Globus pallidus (tissue), 1 donor: ENCODE measurements at regions not wholly inside any gene's neighbourhood (a gene's known extent, or its start where the extent isn't known, plus 50 kb on each side); places are given as distances from the start of the nearest gene placed in this dataset.
"Not testable (repeated sequence)": the region's sequence is repeated elsewhere in the genome, so short reads cannot be mapped to it uniquely, and the experiment has no call there.

Source experiments
- DNase-seq: peaks from one replicate; pipeline ENCODE4 v3.0.0-alpha.2; 2015; ENCODE audit warnings: low spot score

GRCh38 chr10:59975918-59976317 lies 69.6 kb upstream of the CCDC6 start:
- not testable (repeated sequence) for DNase-seq

GRCh38 chr10:59971915-59972314 lies 65.6 kb upstream of the CCDC6 start:
- DNase-seq = no peak

- no peak for DNase-seq
Measured at GRCh38 chr10:59970396-59971368, 64.3 kb upstream of the CCDC6 start.

DNA sequence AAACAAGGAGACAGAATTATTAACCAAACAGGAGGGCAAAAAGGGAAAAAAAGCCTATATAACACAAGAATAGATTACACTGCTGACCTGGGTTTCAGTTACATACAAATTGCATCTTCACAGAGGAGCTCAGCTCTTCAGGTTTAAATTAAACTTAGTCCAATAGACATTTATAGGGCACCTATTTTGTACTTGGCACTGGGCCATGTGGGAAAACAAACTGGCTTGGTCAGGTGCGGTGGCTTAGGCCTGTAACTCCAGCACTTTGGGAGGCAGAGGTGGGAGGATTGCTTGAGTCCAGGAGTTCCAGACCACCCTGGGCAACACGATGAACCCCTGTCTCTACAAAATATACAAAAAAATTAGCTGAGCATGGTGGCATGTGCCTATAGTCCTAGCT lies 62.3 kb upstream of the CCDC6 start:
- DNase-seq = no peak

DNA sequence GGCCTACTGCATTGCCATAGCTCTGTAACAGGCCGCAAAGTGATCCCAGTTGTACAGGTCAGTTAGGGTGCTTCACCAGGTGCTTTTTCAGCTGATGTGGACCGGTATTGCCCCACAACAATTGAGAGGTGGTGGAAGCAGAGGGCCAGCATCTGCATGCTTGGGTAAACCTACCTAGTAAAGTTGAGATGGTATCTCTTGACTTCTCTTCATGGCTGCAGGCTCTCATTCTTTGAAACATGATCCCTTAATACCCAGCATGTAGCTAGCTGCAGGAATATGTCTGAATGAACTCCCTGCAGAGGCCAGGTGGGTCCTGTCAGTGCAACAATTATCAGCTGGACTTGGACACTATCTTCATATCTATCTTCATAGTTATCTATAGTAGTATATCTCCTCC lies 60.7 kb upstream of the CCDC6 start:
- no peak for DNase-seq

DNA sequence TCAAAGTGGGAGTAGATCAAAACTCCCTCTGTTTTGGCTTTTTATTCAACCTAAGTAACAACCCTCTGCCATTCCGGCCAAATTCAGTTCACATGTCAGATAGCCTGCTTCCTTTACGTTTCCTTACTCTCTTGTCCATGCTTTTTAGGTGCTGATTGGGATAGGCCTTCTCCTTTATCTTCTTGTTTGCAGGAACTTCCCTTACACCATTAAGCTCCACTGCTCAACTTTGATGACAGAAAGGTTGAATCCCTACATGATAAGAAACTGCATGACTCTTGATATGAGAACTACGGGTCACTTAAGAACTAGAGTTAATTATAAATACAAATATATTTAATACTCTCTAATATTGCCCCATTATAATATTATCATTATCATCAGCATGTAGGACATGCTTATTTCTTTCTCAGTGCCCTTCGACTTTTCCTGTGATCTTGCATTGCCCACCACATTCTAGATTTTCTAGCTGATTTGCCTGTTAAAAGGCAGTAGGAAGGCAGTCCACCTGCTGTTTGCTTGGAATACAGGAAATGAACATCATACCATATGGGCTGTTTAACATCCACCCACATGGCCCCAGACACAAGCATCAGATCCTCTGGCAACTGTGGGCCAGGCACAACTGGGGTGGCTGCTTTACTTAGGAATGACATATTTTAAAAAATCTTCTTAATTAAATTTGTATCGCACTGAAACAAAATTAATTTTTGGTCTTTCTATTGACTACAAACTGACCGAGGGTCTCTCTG lies 59.7 kb upstream of the CCDC6 start:
- DNase-seq = no peak

- DNase-seq = peak; percentile 7
Measured at GRCh38 chr10:59962756-59963155, 56.4 kb upstream of the CCDC6 start.

DNA sequence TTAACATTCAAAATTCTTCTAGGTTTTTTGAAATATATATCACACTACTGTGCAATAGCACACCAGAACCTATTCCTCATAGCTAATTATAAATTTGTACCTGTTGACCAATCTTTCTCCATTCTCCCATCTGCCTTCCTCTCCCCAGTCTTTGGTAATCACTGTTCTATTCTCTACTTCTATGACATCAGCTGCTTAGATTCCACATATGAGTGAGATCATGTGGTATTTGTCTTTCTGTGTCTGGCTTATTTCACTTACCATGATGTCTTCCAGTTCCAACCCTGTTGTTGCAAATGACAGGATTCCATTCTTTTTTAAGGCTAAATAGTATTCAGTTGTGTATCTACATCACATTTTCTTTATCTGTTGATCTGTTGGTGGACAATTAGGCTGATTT lies 54.4 kb upstream of the CCDC6 start:
- DNase-seq = no peak

GRCh38 chr10:59959504-59960018 lies 53.2 kb upstream of the CCDC6 start:
- no peak for DNase-seq

GRCh38 chr10:59958882-59959281 lies 52.5 kb upstream of the CCDC6 start:
- DNase-seq = no peak

- DNase-seq = no peak
Measured at GRCh38 chr10:59957975-59958374, 51.6 kb upstream of the CCDC6 start.
